HCEC 1CT (cell line): ENCODE measurements at regions not wholly inside any gene's neighbourhood (a gene's known extent, or its start where the extent isn't known, plus 50 kb on each side); places are given as distances from the start of the nearest gene placed in this dataset.
"Not testable (repeated sequence)": the region's sequence is repeated elsewhere in the genome, so short reads cannot be mapped to it uniquely, and the experiment has no call there.

ENCODE experiments used
- DNase-seq: peaks from one replicate; pipeline ENCODE4 v3.0.0-alpha.2; 2017

- no peak for DNase-seq
Measured at GRCh38 chr11:15300341-15300740, 185.6 kb downstream of the INSC start.

- no peak for DNase-seq
Measured at GRCh38 chr11:15307619-15308024, 192.9 kb downstream of the INSC start.

- DNase-seq: no peak
Measured at GRCh38 chr11:15308840-15309239, 194.1 kb downstream of the INSC start.

- peak; percentile 13 for DNase-seq
Measured at GRCh38 chr11:15309296-15309695, 194.6 kb downstream of the INSC start.

GRCh38 chr11:15313862-15314261 lies 199.1 kb downstream of the INSC start:
- DNase-seq: no peak

GRCh38 chr11:15318814-15319213 lies 204.1 kb downstream of the INSC start:
- DNase-seq: no peak

GRCh38 chr11:15326520-15326919 lies 211.8 kb downstream of the INSC start:
- no peak for DNase-seq

GRCh38 chr11:15327786-15328231 lies 213.1 kb downstream of the INSC start:
- DNase-seq: no peak

- no peak for DNase-seq
Measured at GRCh38 chr11:15333407-15333806, 218.7 kb downstream of the INSC start.

- DNase-seq: no peak
Measured at GRCh38 chr11:15334766-15335165, 220.0 kb downstream of the INSC start.

GRCh38 chr11:15336021-15336420 lies 221.3 kb downstream of the INSC start:
- no peak for DNase-seq

- no peak for DNase-seq
Measured at GRCh38 chr11:15339302-15339701, 224.6 kb downstream of the INSC start.

- DNase-seq: no peak
Measured at GRCh38 chr11:15341587-15341986, 226.9 kb downstream of the INSC start.

- no peak for DNase-seq
Measured at GRCh38 chr11:15342163-15342562, 227.4 kb downstream of the INSC start.

GRCh38 chr11:15346907-15347306 lies 232.2 kb downstream of the INSC start:
- no peak for DNase-seq

- no peak for DNase-seq
Measured at GRCh38 chr11:15347969-15348734, 233.4 kb downstream of the INSC start.

GRCh38 chr11:15349413-15349812 lies 234.7 kb downstream of the INSC start:
- no peak for DNase-seq

- DNase-seq: no peak
Measured at GRCh38 chr11:15361316-15361715, 246.6 kb downstream of the INSC start.

GRCh38 chr11:15365286-15365685 lies 250.6 kb downstream of the INSC start:
- DNase-seq: not testable (repeated sequence)

GRCh38 chr11:15367695-15368094 lies 253.0 kb downstream of the INSC start:
- no peak for DNase-seq

- DNase-seq: no peak
Measured at GRCh38 chr11:15370495-15371147, 255.9 kb downstream of the INSC start.

- DNase-seq: no peak
Measured at GRCh38 chr11:15371533-15371932, 256.8 kb downstream of the INSC start.

GRCh38 chr11:15374418-15374817 lies 259.7 kb downstream of the INSC start:
- no peak for DNase-seq

GRCh38 chr11:15378941-15379340 lies 264.2 kb downstream of the INSC start:
- DNase-seq: no peak

GRCh38 chr11:15379483-15379882 lies 264.8 kb downstream of the INSC start:
- DNase-seq: no peak
